Neural progenitor cell (in vitro differentiated cells): ENCODE measurements at regions not wholly inside any gene's neighbourhood (a gene's known extent, or its start where the extent isn't known, plus 50 kb on each side); places are given as distances from the start of the nearest gene placed in this dataset.

Experiments
- DNase-seq: peaks from one replicate; pipeline ENCODE4 v3.0.0-alpha.2; 2016; ENCODE audit warnings: low spot score
- H2AFZ ChIP-seq: fragments of 200-600 bp; sonication (generic); replicated peaks from 2 replicates; pipeline ENCODE4 v1.6.1; 2016; ENCODE audit warnings: antibody characterized with exemption
- H3F3A ChIP-seq: fragments of 200-600 bp; sonication (generic); 2 replicates; pipeline ENCODE4 v1.6.1; 2016; ENCODE audit warnings: antibody characterized with exemption, low read depth
- H3K27ac ChIP-seq: fragments of 200-600 bp; sonication (generic); 2 replicates; pipeline ENCODE4 v1.5.1; 2016; ENCODE audit warnings: mild to moderate bottlenecking
- H3K27me3 ChIP-seq: fragments of 200-600 bp; sonication (generic); 2 replicates; pipeline ENCODE4 v1.6.1; 2016; ENCODE audit warnings: mild to moderate bottlenecking, moderate library complexity
- H3K36me3 ChIP-seq: fragments of 200-600 bp; sonication (generic); 2 replicates; pipeline ENCODE4 v1.5.1; 2016
- H3K4me1 ChIP-seq: fragments of 200-600 bp; sonication (generic); 2 replicates; pipeline ENCODE4 v1.6.1; 2016; ENCODE audit warnings: mixed run types
- H3K4me2 ChIP-seq: fragments of 200-600 bp; sonication (generic); 2 replicates; pipeline ENCODE4 v1.6.1; 2016
- H3K4me3 ChIP-seq: fragments of 200-600 bp; sonication (generic); 2 replicates; pipeline ENCODE4 v1.5.1; 2016
- H3K79me2 ChIP-seq: fragments of 200-600 bp; sonication (generic); 2 replicates; pipeline ENCODE4 v1.6.1; 2016; ENCODE audit warnings: low read depth
- H3K9ac ChIP-seq: fragments of 200-600 bp; sonication (generic); 2 replicates; pipeline ENCODE4 v1.6.1; 2016
- H3K9me3 ChIP-seq: fragments of 200-600 bp; sonication (generic); 2 replicates; pipeline ENCODE4 v1.5.1; 2016; ENCODE audit warnings: low read depth
- H4K20me1 ChIP-seq: fragments of 200-600 bp; sonication (generic); 2 replicates; pipeline ENCODE4 v1.6.1; 2016; ENCODE audit warnings: low read depth
- H3K27ac Mint-ChIP-seq: 3 replicates; pipeline ENCODE4 v1.8.0; 2021; ENCODE audit warnings: mixed read lengths
- H3K27me3 Mint-ChIP-seq: 2 replicates; pipeline ENCODE4 v1.8.0; 2022; ENCODE audit warnings: low read depth, mild to moderate bottlenecking, inconsistent platforms, moderate library complexity, mixed read lengths; ENCODE audit not compliant: insufficient read depth
- H3K36me3 Mint-ChIP-seq: 3 replicates; pipeline ENCODE4 v1.8.0; 2021; ENCODE audit warnings: mixed read lengths
- H3K4me1 Mint-ChIP-seq: 3 replicates; pipeline ENCODE4 v1.8.0; 2021; ENCODE audit warnings: mixed read lengths
- H3K4me3 Mint-ChIP-seq: 3 replicates; pipeline ENCODE4 v1.8.0; 2021; ENCODE audit warnings: mild to moderate bottlenecking, moderate library complexity, mixed read lengths
- H3K9me3 Mint-ChIP-seq: 3 replicates; pipeline ENCODE4 v1.8.0; 2020; ENCODE audit warnings: mixed read lengths
- CTCF ChIP-seq: fragments of 200-600 bp; sonication (generic); IDR thresholded peaks from 2 replicates; pipeline ENCODE4 v1.5.1; 2017; ENCODE audit warnings: antibody characterized with exemption, mild to moderate bottlenecking
- EZH2 ChIP-seq: fragments of 200-600 bp; sonication (generic); IDR thresholded peaks from 2 replicates; pipeline ENCODE4 v1.6.1; 2017; ENCODE audit warnings: antibody characterized with exemption, mild to moderate bottlenecking, moderate library complexity
- EZH2phosphoT487 ChIP-seq: fragments of 200-600 bp; sonication (generic); IDR thresholded peaks from 2 replicates; pipeline ENCODE4 v1.6.1; 2017; ENCODE audit warnings: antibody characterized with exemption

GRCh38 chr5:104977529-104977928 lies 1414.9 kb upstream of the NUDT12 start:
- no peak overlapping the region for H3K27ac Mint-ChIP-seq

GRCh38 chr5:104967806-104968410 lies 1405.3 kb upstream of the NUDT12 start:
- no peaks in the 10 kb centered on the region for H3F3A ChIP-seq
- no peak overlapping the region for H3K4me3 Mint-ChIP-seq
- H3K4me1 Mint-ChIP-seq: no peaks in the 10 kb centered on the region
- H3K36me3 Mint-ChIP-seq: no peaks in the 10 kb centered on the region
- H3K27me3 ChIP-seq: no peaks in the 10 kb centered on the region
- no peak overlapping the region for H3K4me2 ChIP-seq
- H3K36me3 ChIP-seq: no peaks in the 10 kb centered on the region
- no peaks in the 10 kb centered on the region for H3K4me1 ChIP-seq
- TF ChIP-seq EZH2phosphoT487 (no peak), CTCF (no peak), EZH2 (no peak)
- no peak overlapping the region for H3K4me3 ChIP-seq
- H3K9me3 Mint-ChIP-seq: no peaks in the 10 kb centered on the region
- no peak overlapping the region for H3K27ac ChIP-seq
- H2AFZ ChIP-seq: no peak overlapping the region
- H3K9ac ChIP-seq: no peak overlapping the region
- H3K27me3 Mint-ChIP-seq: peaks cover 3% of the 10 kb centered on the region
- H3K79me2 ChIP-seq: no peaks in the 10 kb centered on the region
- H3K27ac Mint-ChIP-seq: no peak overlapping the region
- DNase-seq: no peak
- H3K9me3 ChIP-seq: no peaks in the 10 kb centered on the region
- H4K20me1 ChIP-seq: no peaks in the 10 kb centered on the region

More at GRCh38 chr5:104977529-104977928, 1414.9 kb upstream of the NUDT12 start:
- Histone ChIP-seq H3K4me3 (no peak overlapping the region), H3K79me2 (no peaks in the 10 kb centered on the region), H3K4me1 (peaks cover 8% of the 10 kb centered on the region), H3K27ac (no peak overlapping the region), H3K9me3 (no peaks in the 10 kb centered on the region), H3K27me3 (no peaks in the 10 kb centered on the region), H3F3A (no peaks in the 10 kb centered on the region), H2AFZ (no peak overlapping the region), H3K9ac (no peak overlapping the region), H3K36me3 (no peaks in the 10 kb centered on the region), H3K4me2 (no peak overlapping the region), H4K20me1 (no peaks in the 10 kb centered on the region)
- TF ChIP-seq CTCF (no peak), EZH2phosphoT487 (no peak), EZH2 (no peak)
- no peak for DNase-seq
- no peak overlapping the region for H3K4me3 Mint-ChIP-seq
- peaks cover 9% of the 10 kb centered on the region for H3K4me1 Mint-ChIP-seq
- no peaks in the 10 kb centered on the region for H3K36me3 Mint-ChIP-seq
- peaks cover 2% of the 10 kb centered on the region for H3K27me3 Mint-ChIP-seq
- peaks cover 3% of the 10 kb centered on the region for H3K9me3 Mint-ChIP-seq

DNA sequence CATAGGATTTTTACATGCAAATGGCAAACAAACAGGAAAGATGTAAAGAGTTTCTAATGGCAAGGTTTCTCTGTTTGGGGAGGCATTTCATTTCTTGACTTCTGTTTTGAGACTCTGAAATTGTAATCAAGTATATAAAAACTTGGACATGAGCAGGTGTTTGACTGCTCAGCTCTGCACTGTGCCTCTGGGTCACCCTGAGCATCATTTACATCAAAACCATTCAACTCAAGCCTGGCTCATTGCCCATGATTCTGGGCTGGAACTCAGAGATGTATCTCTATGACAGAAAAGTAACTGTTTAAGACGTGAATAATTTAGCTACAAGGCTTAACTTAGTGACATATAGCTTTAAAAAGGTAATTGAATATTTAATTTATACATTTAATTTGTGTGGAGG lies 1402.4 kb upstream of the NUDT12 start:
- no peak overlapping the region for H2AFZ ChIP-seq
- Mint-ChIP-seq H3K9me3 (peaks cover under 1% of the 10 kb centered on the region), H3K27ac (no peak overlapping the region), H3K36me3 (no peaks in the 10 kb centered on the region), H3K4me3 (no peak overlapping the region), H3K4me1 (no peaks in the 10 kb centered on the region), H3K27me3 (peaks cover 1% of the 10 kb centered on the region)
- DNase-seq: no peak
- no peaks in the 10 kb centered on the region for H3K79me2 ChIP-seq
- no peak overlapping the region for H3K4me2 ChIP-seq
- no peaks in the 10 kb centered on the region for H3K4me1 ChIP-seq
- no peaks in the 10 kb centered on the region for H4K20me1 ChIP-seq
- no peak for TF ChIP-seq CTCF
- no peak for TF ChIP-seq EZH2
- no peak overlapping the region for H3K27ac ChIP-seq
- no peaks in the 10 kb centered on the region for H3K9me3 ChIP-seq
- H3K4me3 ChIP-seq: no peak overlapping the region
- H3F3A ChIP-seq: no peaks in the 10 kb centered on the region
- H3K27me3 ChIP-seq: no peaks in the 10 kb centered on the region
- H3K9ac ChIP-seq: no peak overlapping the region
- no peaks in the 10 kb centered on the region for H3K36me3 ChIP-seq
